Stimulated activated CD8-positive, alpha-beta memory T cell treated with anti-CD3 and anti-CD28 coated beads, Interleukin-7, amount 100 ng/mL, for 48 hours (primary cell): ENCODE measurements at regions not wholly inside any gene's neighbourhood (a gene's known extent, or its start where the extent isn't known, plus 50 kb on each side); places are given as distances from the start of the nearest gene placed in this dataset.
"Not testable (repeated sequence)": the region's sequence is repeated elsewhere in the genome, so short reads cannot be mapped to it uniquely, and the experiment has no call there.

Experiments
- DNase-seq, 2 donors: peaks; one replicate each; pipeline ENCODE4 v3.0.0-alpha.2; 2020; ENCODE audit warnings: low read depth in 1 of 2; ENCODE audit errors: extremely low read depth in 1 of 2

DNA sequence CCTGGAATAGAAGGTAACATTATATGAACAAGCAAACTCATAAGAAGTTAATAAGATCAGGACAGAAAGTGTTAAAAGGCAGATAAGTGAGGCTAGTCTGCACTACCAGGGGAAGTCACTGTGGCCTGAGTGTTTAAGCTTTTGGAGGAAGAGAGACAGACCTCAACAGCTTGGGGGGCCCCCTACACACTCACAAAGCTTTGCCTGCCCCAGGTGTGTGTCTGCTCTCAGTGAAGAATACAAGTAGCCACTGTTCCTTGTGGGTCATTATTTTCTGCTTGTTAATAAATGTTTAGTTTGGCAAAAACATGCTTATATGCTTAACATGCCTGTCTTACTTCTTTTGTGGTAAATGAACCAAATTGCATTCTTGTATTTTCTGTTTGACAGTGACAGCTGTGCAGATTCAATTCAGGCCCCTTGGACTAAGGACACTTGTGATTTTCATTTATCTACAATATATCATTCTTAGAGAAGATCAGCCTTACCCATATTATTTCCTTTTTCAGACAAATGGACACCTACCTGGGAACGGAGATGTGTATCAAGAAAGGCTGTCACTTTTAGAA, 50.7 kb upstream of the C12orf71 start:
- no peak for DNase-seq

DNA sequence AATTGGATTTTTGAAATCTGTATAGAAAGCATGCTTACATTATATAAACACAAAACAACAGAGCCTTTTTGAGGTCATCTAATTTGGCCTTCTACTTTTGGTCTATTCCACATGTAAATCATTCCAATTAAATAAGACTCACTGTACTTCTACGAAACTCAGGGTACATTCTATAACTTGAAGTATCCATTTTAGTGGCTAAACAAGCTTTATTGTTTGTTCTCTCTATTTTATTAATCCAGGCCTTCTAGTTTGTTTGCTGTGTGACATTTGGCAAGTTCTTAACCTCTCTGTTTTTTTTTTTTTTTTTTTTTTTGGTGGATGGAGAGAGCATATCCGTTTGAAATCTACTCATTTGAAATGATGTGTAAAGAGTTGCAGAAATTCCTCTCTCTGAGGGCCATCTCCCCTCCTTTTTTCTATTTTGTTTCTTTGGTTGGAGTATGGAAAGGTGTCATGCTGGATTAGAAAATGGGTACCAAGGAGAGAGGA, 58.1 kb upstream of the C12orf71 start:
- no peak for DNase-seq

- peak in 1 of 2 donors; percentile 15 for DNase-seq
Observed at GRCh38 chr12:27142101-27142721, 59.8 kb upstream of the C12orf71 start.

DNA sequence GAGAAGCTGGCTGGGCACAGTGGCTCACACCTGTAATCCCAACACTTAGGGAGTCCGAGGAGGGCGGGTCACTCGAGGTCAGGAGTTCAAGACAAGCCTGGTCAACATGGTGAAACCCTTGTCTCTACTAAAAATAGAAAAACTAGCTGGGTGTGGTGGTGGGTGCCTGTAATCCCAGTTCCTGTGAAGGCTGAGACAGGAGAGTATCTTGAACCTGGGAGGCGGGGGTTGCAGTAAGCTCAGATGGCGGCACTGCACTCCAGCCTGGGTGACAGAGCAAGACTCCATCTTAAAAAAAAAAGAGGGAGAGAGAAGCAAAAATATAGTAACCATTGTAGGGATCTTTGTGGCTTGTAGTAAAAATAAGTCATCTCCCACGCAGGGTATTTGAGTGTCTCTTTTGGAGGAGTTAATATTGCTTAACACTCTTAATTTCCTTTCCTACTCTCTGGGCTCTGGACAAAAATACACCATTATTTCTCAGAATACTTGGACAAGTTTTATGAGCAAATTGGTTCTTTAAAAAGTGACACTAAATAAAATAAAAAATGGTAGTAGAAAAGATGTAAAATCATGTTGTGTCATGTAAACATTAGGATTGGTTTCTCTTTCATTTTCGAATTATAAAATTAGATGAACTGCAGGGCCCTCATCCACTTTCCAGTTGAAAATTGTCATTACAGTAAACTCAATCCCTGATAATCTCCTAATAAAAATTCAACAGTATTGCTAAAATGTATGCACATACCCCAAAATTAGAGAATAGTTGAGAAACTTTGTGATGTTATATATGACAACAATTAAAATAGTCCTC, 61.1 kb upstream of the C12orf71 start:
- DNase-seq: no peak

GRCh38 chr12:27145725-27146124, 63.3 kb upstream of the C12orf71 start:
- not testable (repeated sequence) for DNase-seq

DNA sequence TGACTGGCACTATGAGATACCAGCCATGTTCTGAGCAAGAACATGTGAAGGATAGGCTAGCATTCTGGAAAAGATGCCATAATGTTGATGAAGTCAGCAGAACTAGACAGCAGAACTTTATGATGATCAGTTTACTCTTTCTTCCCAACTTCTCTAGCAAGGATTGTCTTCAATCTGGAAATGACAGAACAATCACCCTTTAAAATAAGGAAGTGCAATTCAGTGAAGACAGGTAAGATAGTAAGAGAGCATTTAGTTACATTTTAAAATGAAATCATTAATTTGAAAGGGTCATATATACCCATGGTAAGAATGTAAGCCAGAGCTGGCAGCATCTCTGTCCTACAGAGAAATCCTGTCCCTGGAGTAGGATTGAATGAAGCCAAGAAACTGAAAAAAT, 66.0 kb upstream of the C12orf71 start:
- no peak for DNase-seq

- no peak for DNase-seq
Observed at GRCh38 chr12:27148791-27149190, 66.4 kb upstream of the C12orf71 start.

DNA sequence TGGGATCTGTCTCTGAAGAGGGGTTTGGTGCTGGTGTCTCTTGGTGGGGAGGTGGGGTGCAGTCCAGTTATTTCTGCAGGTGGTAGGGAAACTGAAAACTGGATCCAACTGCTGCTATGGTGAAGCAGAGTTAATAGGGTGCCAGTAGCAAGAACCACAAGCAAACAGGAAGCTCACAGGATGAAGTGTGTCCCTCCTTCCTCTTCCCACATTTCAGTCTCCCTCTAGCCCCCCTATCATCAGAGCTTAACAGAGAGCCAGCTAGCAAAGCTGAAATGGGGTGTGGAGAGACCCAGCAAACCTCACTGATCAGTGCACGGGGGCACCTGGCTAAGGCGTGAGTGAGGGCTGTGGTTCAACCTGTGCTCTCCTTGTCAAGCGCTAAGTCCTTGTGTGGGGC, 69.1 kb upstream of the C12orf71 start:
- no peak for DNase-seq

DNA sequence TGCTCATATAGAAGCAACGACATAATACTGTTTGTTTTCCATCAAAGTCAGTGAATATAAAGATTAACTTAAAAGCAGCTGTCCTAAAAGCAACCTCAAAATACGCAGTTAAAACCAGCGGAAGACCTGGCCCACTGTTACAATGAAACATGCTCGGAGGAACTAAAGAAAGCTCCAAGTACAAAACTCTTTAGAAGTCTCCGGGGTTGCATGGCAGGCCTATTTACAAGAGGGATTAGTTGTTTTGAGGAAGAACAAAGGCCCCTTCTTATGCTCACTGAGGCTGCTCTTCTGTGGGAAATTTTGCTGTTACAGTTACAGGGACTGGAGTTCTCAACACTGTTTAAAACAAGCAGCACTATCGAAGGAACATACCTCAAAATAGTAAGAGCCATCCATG, 75.9 kb upstream of the C12orf71 start:
- no peak for DNase-seq

DNA sequence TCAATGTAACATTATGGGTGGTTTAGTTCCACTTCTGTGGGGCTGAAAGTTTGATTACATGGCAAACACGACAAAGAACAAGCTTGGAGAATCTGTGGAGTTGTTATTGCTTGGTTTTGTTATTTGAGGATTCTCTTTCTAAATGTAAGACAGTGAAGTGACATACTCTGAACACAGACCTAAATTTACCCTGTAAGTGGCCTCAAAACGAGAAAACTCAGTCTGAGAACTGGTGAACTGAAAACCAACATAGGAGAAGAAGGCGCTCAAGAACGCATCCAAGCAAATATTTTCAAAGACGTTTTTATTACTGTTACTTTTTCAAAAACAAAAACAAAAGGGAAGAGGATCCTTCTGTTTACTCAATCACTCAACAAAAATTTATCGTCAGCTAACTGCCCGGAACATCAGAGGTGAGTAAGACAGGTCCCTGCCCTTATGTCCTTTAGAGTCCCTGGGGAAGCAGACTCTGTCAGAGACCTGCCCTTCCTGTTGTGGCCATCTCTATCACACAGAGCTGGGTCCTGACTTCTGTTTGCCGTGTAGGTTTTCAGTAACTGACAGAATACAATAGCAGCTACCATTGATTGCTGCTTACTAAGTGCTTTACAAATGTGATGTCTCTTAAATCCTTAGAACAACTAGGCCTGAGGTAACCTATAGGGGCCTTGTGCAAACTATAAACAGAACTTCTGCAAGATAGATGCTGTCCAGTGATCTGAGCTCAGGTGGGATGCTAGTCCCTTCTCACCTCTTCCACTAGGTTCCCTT, 79.3 kb upstream of the C12orf71 start:
- no peak for DNase-seq

GRCh38 chr12:27162229-27162537, 79.8 kb upstream of the C12orf71 start:
- DNase-seq: no peak

- no peak for DNase-seq
Observed at GRCh38 chr12:27163048-27163715, 80.8 kb upstream of the C12orf71 start.

DNA sequence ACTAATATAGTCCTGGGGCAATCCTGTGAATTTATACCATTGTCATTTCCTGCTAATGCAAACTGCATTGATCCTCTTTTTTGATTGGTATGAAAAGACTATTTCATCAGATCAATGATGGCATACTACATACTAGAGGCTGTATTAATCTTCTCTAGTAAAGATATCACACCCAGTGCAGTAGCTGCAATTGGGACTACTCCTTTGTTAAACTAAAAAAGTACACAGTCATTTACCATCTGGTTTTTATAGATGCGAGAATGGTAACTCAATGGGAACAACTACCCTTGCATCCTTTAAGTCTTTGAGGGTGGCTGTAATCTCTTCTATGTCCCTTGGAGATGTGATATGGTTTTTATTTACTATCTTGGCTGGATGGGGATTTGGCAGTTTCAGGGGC, 80.2 kb upstream of the STK38L start:
- DNase-seq: no peak

DNA sequence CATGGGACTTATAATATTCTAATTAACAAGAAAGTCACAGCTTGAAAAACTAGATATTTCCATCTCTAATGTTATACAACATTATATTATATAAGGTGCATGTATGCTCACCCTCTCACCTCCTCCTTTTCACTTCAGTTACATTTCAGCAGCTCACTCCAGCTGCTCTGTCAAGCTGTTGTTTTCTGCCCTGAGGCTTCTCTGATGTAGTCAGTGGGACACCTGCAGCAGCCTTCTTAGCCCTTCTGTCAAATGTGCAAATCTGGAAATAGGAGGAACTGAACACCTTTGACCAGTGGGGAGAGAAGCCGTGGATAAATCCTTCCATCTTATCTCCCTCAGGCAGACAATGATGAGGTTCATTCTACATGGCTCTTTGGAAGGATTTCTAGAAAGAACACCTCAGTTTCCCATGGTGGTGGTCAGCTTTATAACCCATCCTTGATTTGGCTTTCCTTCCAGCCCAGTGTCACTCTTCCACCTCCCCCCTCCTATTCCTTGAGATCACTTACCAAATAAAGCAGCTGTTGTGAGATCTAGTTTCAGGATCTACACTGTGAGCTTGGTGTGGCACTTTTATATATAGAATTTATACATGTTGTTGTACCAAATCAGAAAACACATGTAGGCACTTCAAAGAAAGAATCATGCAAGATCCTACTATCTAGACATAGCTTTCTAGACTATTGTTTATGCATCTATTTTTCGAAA, 79.6 kb upstream of the STK38L start:
- DNase-seq: no peak

- DNase-seq: not testable (repeated sequence)
Observed at GRCh38 chr12:27165958-27166357, 78.1 kb upstream of the STK38L start.

DNA sequence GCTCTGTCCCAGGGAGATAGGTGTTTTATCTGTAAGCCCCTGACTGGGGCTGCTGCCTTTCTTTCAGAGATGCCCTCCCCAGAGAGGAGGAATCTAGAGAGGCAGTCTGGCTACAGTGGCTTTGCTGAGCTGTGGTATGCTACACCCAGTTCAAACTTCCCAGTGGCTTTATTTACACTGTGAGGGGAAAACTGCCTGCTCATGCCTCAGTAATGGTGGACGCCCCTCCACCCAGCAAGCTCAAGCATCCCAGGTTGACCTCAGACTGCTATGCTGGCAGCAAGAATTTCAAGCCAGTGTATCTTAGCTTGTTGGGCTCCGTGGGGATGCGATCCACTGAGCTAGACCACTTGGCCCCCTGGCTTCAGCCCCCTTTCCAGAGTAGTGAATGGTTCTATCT, 72.6 kb upstream of the STK38L start:
- not testable (repeated sequence) for DNase-seq

DNA sequence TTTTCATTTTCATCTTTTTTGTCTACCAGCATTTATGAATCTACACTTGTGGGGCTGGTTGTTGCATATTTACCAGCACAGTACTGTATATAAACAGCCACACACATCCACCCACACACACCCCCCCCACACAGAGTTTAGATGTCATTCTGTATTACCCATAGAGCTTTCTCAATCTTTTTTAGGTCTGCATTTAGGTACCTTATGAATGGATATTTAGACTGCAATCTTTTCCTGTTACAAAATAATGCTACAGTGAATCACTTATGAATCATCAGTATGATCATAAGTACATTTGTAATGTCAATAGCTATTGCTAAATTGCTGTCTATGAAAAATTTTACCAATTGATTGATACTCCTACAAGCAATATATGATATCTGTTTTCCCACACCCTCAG, 67.3 kb upstream of the STK38L start:
- peak in 1 of 2 donors; percentile 42 for DNase-seq

DNA sequence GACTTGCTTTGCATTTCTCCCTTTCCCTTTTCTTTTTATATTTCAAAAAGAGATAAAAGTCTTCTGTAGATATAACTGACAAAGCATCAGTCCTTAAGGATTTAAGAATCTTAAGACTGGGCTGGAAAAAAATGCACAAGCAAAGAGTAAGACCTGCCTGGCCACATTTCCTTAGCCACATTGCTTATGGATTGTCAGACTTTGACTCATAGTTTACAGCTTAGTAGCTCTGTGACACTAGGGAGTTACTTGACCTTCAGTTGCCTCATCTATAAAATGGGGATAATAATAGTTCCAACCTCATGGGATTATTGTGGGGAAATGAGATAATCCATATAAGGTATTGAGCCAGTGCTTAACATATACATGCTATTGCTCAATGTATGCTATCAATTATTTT, 66.4 kb upstream of the STK38L start:
- no peak for DNase-seq

DNA sequence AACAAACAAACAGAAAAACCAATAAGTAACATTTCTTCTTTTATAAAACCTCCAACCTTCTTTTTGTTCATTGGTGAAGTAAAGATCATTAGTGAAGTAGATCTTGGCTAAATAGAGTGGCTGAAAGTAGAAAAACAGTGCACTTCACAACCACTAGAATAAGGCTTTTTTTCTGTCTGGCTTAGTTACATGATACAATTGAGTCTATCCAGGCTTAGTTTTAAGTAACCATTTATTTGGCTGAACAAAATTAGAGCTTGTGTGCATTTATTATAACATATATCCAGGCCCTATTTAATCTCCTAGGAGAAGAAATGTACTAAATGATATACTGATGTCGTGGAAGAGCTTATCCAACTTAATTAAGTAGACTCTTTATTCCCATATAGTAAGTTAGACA, 65.8 kb upstream of the STK38L start:
- no peak for DNase-seq

GRCh38 chr12:27178723-27179399, 65.2 kb upstream of the STK38L start:
- DNase-seq: no peak
